HepG2 (cell line): ENCODE measurements at regions not wholly inside any gene's neighbourhood (a gene's known extent, or its start where the extent isn't known, plus 50 kb on each side); places are given as distances from the start of the nearest gene placed in this dataset.

Experiments
- ATAC-seq: fragments of 200-7000 bp; cut with Tn5 transposase; 3 replicates; pipeline ENCODE4 v1.9.1; 2020; ENCODE audit warnings: mild to moderate bottlenecking, moderate library complexity
- BruUV-seq: library from RNA; stranded (reverse); fragments of 400-500 nt; replicated peaks from 2 replicates; lab custom pipeline; 2021; lab: Mats Ljungman, UMichigan
- CTCF ChIA-PET: fragments of 300-600 bp; formaldehyde crosslinking; extraction: SDS; loops from one replicate; lab custom pipeline; 2021; ENCODE audit warnings: low total read pairs, inconsistent platforms, low intra/inter-chr PET ratio; lab: Yijun Ruan, JAX
- POLR2A ChIA-PET: fragments of 350-600 bp; sonication (Branson Sonifier 250); formaldehyde crosslinking; loops from one replicate; lab custom pipeline; 2020; ENCODE audit warnings: antibody characterized with exemption, inconsistent platforms; lab: Yijun Ruan, JAX
- DNase-seq: peaks from one replicate; pipeline ENCODE4 v3.0.0-alpha.2; 2015; ENCODE audit warnings: low spot score
- FAIRE-seq: peaks from 3 replicates; lab custom pipeline; 2011; peaks lifted over from hg19 to GRCh38; lab: Jason Lieb, UNC
- H2AFZ ChIP-seq: one replicate; pipeline ENCODE4 v1.6.1; 2011; ENCODE audit warnings: low read length, inconsistent platforms
- H3K27ac ChIP-seq: fragments of 300-600 bp; 3 replicates; pipeline ENCODE4 v1.8.0; 2011; ENCODE audit warnings: mixed run types, mild to moderate bottlenecking, mixed read lengths, low read length, inconsistent platforms; ENCODE audit not compliant: insufficient read depth; ENCODE audit errors: extremely low read length
- H3K27me3 ChIP-seq, 2 experiments: fragments of 200-600 bp in 1 of 2; 2 replicates in 1 of 2; 3 replicates in 1 of 2; pipeline versions ENCODE4 v1.6.0 to v1.8.0; 2011; ENCODE audit warnings: low read length in 2 of 2, mild to moderate bottlenecking in 2 of 2, moderate library complexity in 2 of 2, inconsistent platforms in 1 of 2; ENCODE audit not compliant: insufficient read depth in 2 of 2, control insufficient read depth in 1 of 2
- H3K36me3 ChIP-seq, 2 experiments: fragments of 200-600 bp in 1 of 2; replicated peaks in 1 of 2; 2 replicates in 1 of 2; 3 replicates in 1 of 2; pipeline versions ENCODE4 v1.5.1 to v1.8.0; 2011; ENCODE audit warnings: low read length in 2 of 2, inconsistent platforms in 1 of 2; ENCODE audit not compliant: insufficient read depth in 2 of 2, control insufficient read depth in 1 of 2
- H3K4me1 ChIP-seq: 2 replicates; pipeline ENCODE4 v1.5.1; 2012; ENCODE audit warnings: low read length, inconsistent platforms; ENCODE audit not compliant: insufficient read depth
- H3K4me2 ChIP-seq: 2 replicates; pipeline ENCODE4 v1.6.0; 2011; ENCODE audit warnings: low read depth, low read length, inconsistent platforms
- H3K4me3 ChIP-seq, 3 experiments: fragments of 200-600 bp in 1 of 3; sonication (generic), shearing (Covaris generic) in 1 of 3; replicated peaks in 1 of 3; 2 replicates each; pipeline ENCODE4 v1.5.1; 2011 to 2016; ENCODE audit warnings: low read length in 3 of 3, inconsistent platforms in 2 of 3, low read depth in 2 of 3, mild to moderate bottlenecking in 2 of 3, control low read depth in 1 of 3, mixed read lengths in 1 of 3; ENCODE audit not compliant: insufficient read depth in 1 of 3
- H3K79me2 ChIP-seq: one replicate; pipeline ENCODE4 v1.6.1; 2011; ENCODE audit warnings: low read length, inconsistent platforms; ENCODE audit not compliant: insufficient read depth
- H3K9ac ChIP-seq: 2 replicates; pipeline ENCODE4 v1.6.0; 2011; ENCODE audit warnings: mild to moderate bottlenecking, low read depth, low read length, inconsistent platforms; ENCODE audit not compliant: insufficient read depth
- H3K9me3 ChIP-seq: 2 replicates; pipeline ENCODE4 v1.5.1; 2012; ENCODE audit warnings: mild to moderate bottlenecking, low read length
- H4K20me1 ChIP-seq: 2 replicates; pipeline ENCODE4 v1.6.0; 2011; ENCODE audit warnings: inconsistent platforms, mild to moderate bottlenecking, low read length, moderate library complexity; ENCODE audit not compliant: insufficient read depth
- DPF2 ChIP-seq: sonication (generic); formaldehyde crosslinking; IDR thresholded peaks from 2 replicates; pipeline ENCODE4 v1.4.0; 2020; ENCODE audit warnings: mild to moderate bottlenecking, low read depth, missing genetic modification reagents, borderline replicate concordance
- ELF3 ChIP-seq: IDR thresholded peaks from 2 replicates; pipeline ENCODE4 v1.6.1; 2016; ENCODE audit warnings: missing genetic modification reagents, missing compliant biosample characterization
- ETS1 ChIP-seq: sonication (generic); formaldehyde crosslinking; IDR thresholded peaks from 2 replicates; pipeline ENCODE4 v1.4.0; 2020; ENCODE audit warnings: missing genetic modification reagents
- KAT2B ChIP-seq: fragments of 150-350 bp; IDR thresholded peaks from 2 replicates; pipeline ENCODE4 v1.6.1; 2014; ENCODE audit warnings: low read depth, low read length, borderline replicate concordance
- MAX ChIP-seq: IDR thresholded peaks from 2 replicates; pipeline ENCODE4 v1.6.1; 2012; ENCODE audit warnings: inconsistent platforms
- RFX3 ChIP-seq: IDR thresholded peaks from 2 replicates; pipeline ENCODE4 v1.6.1; 2016; ENCODE audit warnings: missing biosample characterization, missing genetic modification reagents
- THAP7 ChIP-seq: sonication (generic); formaldehyde crosslinking; IDR thresholded peaks from 2 replicates; pipeline ENCODE4 v1.8.1; 2023; ENCODE audit warnings: mild to moderate bottlenecking, missing genetic modification reagents
- ZFP36L2 ChIP-seq: sonication (generic); formaldehyde crosslinking; IDR thresholded peaks from 2 replicates; pipeline ENCODE4 v1.4.0; 2020; ENCODE audit warnings: missing genetic modification reagents
- ZNF263 ChIP-seq: sonication (generic); formaldehyde crosslinking; IDR thresholded peaks from 2 replicates; pipeline ENCODE4 v1.4.0; 2020; ENCODE audit warnings: missing genetic modification reagents
- ZNF44 ChIP-seq: sonication (generic); formaldehyde crosslinking; IDR thresholded peaks from 2 replicates; pipeline ENCODE4 v1.5.1; 2020; ENCODE audit warnings: mild to moderate bottlenecking, missing genetic modification reagents
- ZNF724P ChIP-seq: sonication (generic); formaldehyde crosslinking; IDR thresholded peaks from 2 replicates; pipeline ENCODE4 v1.8.0; 2022; ENCODE audit warnings: missing genetic modification reagents, borderline replicate concordance
- ZNF761 ChIP-seq: sonication (generic); formaldehyde crosslinking; conservative IDR thresholded peaks from 2 replicates; pipeline ENCODE4 v1.4.0; 2020; ENCODE audit warnings: mild to moderate bottlenecking, missing genetic modification reagents
- ZNF839 ChIP-seq: sonication (generic); formaldehyde crosslinking; IDR thresholded peaks from 2 replicates; pipeline ENCODE4 v1.4.0; 2020; ENCODE audit warnings: missing genetic modification reagents, mild to moderate bottlenecking, borderline replicate concordance
- WGBS: methylation state at CpG from one replicate; pipeline ENCODE4 v1.1.6; 2017; ENCODE audit warnings: low lambda C conversion rate; 5-methylcytosine and 5-hydroxymethylcytosine counted together
- in situ Hi-C: cut with HindIII; loops from 2 replicates; pipeline ENCODE4 v1.10.0; 2017; ENCODE audit warnings: low pct_unique_long_range_greater_than_20kb; ENCODE audit not compliant: extremely low pct_ligation_motif_present
- intact Hi-C: fragments of 100-400 bp; cut with micrococcal nuclease; formaldehyde crosslinking; loops from one replicate; pipeline ENCODE4 v1.10.0; 2022; ENCODE audit not compliant: unreplicated experiment

GRCh38 chr13:110062777-110063442, 244.0 kb downstream of the COL4A1 start:
- WGBS, result 46% methylated on average over 10 of the region's 19 CpGs
- no peak overlapping the region for H3K4me3 ChIP-seq
- no peak overlapping the region for H3K4me2 ChIP-seq
- no peaks in the 10 kb centered on the region for H3K36me3 ChIP-seq
- BruUV-seq, result no TSS peak
- CTCF ChIA-PET, result no interaction called here
- no peak for DNase-seq
- no peaks in the 10 kb centered on the region for H3K9me3 ChIP-seq
- no peaks in the 10 kb centered on the region for H4K20me1 ChIP-seq
- POLR2A ChIA-PET, result no interaction called here
- TF ChIP-seq RFX3, result no peak
- TF ChIP-seq, all 625 proteins: peak for 0
- in situ Hi-C loops (no loop called here), intact Hi-C loops (no loop called here)
- Histone ChIP-seq H3K79me2 (no peaks in the 10 kb centered on the region), H3K9ac (no peak overlapping the region), H3K27me3 (peaks cover 0 to 1% of the 10 kb centered on the region in 2 experiments; a peak in 1 of 5 replicates), H2AFZ (no peak overlapping the region), H3K4me1 (no peaks in the 10 kb centered on the region), H3K27ac (no peak overlapping the region)
- ATAC-seq (no peak), FAIRE-seq (no peak)

GRCh38 chr13:110062077-110062776, 244.7 kb downstream of the COL4A1 start:
- Histone ChIP-seq H3K4me2 (no peak overlapping the region), H3K27ac (no peak overlapping the region), H2AFZ (no peak overlapping the region), H3K27me3 (peaks cover 0 to 1% of the 10 kb centered on the region in 2 experiments; a peak in 1 of 5 replicates), H3K9me3 (no peaks in the 10 kb centered on the region), H3K36me3 (no peaks in the 10 kb centered on the region), H3K4me3 (no peak overlapping the region), H3K9ac (no peak overlapping the region), H3K79me2 (no peaks in the 10 kb centered on the region), H3K4me1 (no peaks in the 10 kb centered on the region)
- no peak for FAIRE-seq
- in situ Hi-C loops, result no loop called here
- ATAC-seq, result no peak
- CTCF ChIA-PET, result no interaction called here
- BruUV-seq, result no TSS peak
- WGBS, result 52% methylated on average over 6 of the region's 10 CpGs
- TF ChIP-seq DPF2 (no peak), THAP7 (no peak), MAX (no peak), ZNF263 (CRISPR knock-in tag) (no peak), ELF3 (CRISPR knock-in tag) (no peak), KAT2B (no peak), ZFP36L2 (no peak), ZNF839 (CRISPR knock-in tag) (no peak), ZNF44 (CRISPR knock-in tag) (no peak), ETS1 (CRISPR knock-in tag) (no peak), ZNF761 (CRISPR knock-in tag) (no peak), ZNF724P (CRISPR knock-in tag) (no peak)
- TF ChIP-seq, all 625 proteins: peak for 0
- no peak for DNase-seq
- no peaks in the 10 kb centered on the region for H4K20me1 ChIP-seq
- POLR2A ChIA-PET, result no interaction called here
- intact Hi-C loops, result no loop called here
